WI38 (cell line): ENCODE measurements at regions not wholly inside any gene's neighbourhood (a gene's known extent, or its start where the extent isn't known, plus 50 kb on each side); places are given as distances from the start of the nearest gene placed in this dataset.

Experiments
- H3K4me3 ChIP-seq: 2 replicates; pipeline ENCODE4 v1.5.1; 2011; ENCODE audit warnings: low read depth, mild to moderate bottlenecking, control low read depth, low read length
- CTCF ChIP-seq: IDR thresholded peaks from 2 replicates; pipeline ENCODE4 v1.5.1; 2012; ENCODE audit warnings: low read depth, mild to moderate bottlenecking, control low read depth, low read length

GRCh38 chr4:14084598-14084997, 457.1 kb upstream of the BOD1L1 start:
- TF ChIP-seq CTCF, result no peak
- H3K4me3 ChIP-seq, result no peak overlapping the region

- H3K4me3 ChIP-seq, result no peak overlapping the region
- TF ChIP-seq CTCF, result no peak
These were observed 459.9 kb upstream of the BOD1L1 start for GRCh38 chr4:14087459-14087858.

- no peak overlapping the region for H3K4me3 ChIP-seq
- TF ChIP-seq CTCF, result no peak
These were observed 460.4 kb upstream of the BOD1L1 start for GRCh38 chr4:14087921-14088320.

- H3K4me3 ChIP-seq, result no peak overlapping the region
- no peak for TF ChIP-seq CTCF
These were observed 464.0 kb upstream of the BOD1L1 start for GRCh38 chr4:14091531-14091930.

- TF ChIP-seq CTCF, result no peak
- no peak overlapping the region for H3K4me3 ChIP-seq
These were observed 464.4 kb upstream of the BOD1L1 start for GRCh38 chr4:14091966-14092365.

GRCh38 chr4:14092741-14093140, 465.2 kb upstream of the BOD1L1 start:
- H3K4me3 ChIP-seq, result no peak overlapping the region
- TF ChIP-seq CTCF, result no peak

GRCh38 chr4:14095831-14096230, 468.3 kb upstream of the BOD1L1 start:
- no peak overlapping the region for H3K4me3 ChIP-seq
- no peak for TF ChIP-seq CTCF
